ENCODE measurements at regions not wholly inside any gene's neighbourhood (a gene's known extent, or its start where the extent isn't known, plus 50 kb on each side); places are given as distances from the start of the nearest gene placed in this dataset.

DNA sequence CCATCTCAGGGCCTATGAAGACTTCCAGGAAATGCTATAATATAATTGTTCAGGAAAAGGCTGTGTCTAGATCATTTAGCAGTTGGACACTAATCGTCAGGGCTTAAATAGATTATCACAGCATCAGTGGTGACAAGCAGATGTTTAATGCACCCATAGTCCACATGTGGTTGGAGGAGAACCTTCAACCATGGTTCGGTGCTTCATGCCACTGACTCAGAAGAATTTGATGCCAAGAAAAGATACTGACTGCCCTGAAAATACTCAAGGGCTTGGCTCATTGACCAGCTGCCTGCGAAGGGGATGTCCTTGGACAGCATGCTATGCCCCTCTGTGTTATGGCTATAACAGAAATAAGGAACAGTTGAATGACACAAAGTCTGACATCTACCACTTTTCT, 175.7 kb downstream of the HHIPL2 start:
- no peaks in the 10 kb centered on the region for H3K4me1 ChIP-seq
- no peak overlapping the region for H3K27ac ChIP-seq
- intact Hi-C loops (cut with DNase I; ENCODE audit: low total_unique reads): no loop called here
- H3K27me3 ChIP-seq: no peaks in the 10 kb centered on the region
- no peaks in the 10 kb centered on the region for H3K36me3 ChIP-seq
- H3K4me3 ChIP-seq: no peak overlapping the region
- DNase-seq: no peak
- TF ChIP-seq, protein P1, sequence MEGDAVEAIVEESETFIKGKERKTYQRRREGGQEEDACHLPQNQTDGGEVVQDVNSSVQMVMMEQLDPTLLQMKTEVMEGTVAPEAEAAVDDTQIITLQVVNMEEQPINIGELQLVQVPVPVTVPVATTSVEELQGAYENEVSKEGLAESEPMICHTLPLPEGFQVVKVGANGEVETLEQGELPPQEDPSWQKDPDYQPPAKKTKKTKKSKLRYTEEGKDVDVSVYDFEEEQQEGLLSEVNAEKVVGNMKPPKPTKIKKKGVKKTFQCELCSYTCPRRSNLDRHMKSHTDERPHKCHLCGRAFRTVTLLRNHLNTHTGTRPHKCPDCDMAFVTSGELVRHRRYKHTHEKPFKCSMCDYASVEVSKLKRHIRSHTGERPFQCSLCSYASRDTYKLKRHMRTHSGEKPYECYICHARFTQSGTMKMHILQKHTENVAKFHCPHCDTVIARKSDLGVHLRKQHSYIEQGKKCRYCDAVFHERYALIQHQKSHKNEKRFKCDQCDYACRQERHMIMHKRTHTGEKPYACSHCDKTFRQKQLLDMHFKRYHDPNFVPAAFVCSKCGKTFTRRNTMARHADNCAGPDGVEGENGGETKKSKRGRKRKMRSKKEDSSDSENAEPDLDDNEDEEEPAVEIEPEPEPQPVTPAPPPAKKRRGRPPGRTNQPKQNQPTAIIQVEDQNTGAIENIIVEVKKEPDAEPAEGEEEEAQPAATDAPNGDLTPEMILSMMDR (IDR thresholded peaks at IDR 0.05): no peak
- no peak for TF ChIP-seq POLR2A (IDR thresholded peaks at IDR 0.05)
- H3K9me3 ChIP-seq: no peaks in the 10 kb centered on the region

DNA sequence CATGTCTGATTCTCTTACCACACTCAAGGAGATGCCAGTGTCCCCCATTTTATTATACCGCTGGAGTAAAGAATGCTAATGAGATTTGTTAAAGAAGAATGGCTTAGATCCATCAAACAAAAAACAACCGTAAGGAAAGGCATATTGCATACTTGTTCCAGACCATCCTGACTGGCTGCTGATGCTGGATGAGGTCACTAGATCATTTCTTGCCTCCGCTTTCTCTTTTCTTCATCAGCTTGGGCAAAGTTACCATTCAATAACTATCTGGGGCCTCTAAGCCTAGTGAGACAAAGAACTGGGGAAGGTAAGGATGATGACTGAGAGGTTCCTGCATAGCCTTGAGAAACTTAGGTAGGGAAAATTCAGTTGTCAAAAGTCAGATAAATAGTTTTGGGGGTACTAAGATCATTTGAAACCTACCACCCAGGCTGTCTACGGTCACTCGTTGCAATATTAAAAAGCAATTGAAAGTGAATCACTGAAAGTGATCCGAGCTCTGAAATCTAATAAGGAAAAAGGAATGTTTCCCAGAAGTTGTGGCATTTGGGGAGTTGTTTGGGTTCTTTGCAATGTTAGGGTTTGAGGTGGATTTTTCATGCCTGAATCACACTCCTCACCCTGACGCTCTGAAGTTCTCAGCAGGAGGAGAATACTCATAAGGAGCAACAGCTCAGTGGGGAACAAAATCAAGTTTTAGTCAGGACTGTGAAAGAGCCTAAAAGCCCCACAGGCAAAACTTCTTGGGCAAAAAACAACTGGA, 176.8 kb downstream of the HHIPL2 start:
- H3K9me3 ChIP-seq: no peaks in the 10 kb centered on the region
- intact Hi-C loops (cut with DNase I; ENCODE audit: low total_unique reads): no loop called here
- TF ChIP-seq POLR2A (IDR thresholded peaks at IDR 0.05): no peak
- TF ChIP-seq, protein P1 (IDR thresholded peaks at IDR 0.05): no peak
- no peaks in the 10 kb centered on the region for H3K27me3 ChIP-seq
- no peak for DNase-seq
- H3K36me3 ChIP-seq: no peaks in the 10 kb centered on the region
- no peak overlapping the region for H3K4me3 ChIP-seq
- H3K27ac ChIP-seq: no peak overlapping the region
- H3K4me1 ChIP-seq: no peaks in the 10 kb centered on the region

DNA sequence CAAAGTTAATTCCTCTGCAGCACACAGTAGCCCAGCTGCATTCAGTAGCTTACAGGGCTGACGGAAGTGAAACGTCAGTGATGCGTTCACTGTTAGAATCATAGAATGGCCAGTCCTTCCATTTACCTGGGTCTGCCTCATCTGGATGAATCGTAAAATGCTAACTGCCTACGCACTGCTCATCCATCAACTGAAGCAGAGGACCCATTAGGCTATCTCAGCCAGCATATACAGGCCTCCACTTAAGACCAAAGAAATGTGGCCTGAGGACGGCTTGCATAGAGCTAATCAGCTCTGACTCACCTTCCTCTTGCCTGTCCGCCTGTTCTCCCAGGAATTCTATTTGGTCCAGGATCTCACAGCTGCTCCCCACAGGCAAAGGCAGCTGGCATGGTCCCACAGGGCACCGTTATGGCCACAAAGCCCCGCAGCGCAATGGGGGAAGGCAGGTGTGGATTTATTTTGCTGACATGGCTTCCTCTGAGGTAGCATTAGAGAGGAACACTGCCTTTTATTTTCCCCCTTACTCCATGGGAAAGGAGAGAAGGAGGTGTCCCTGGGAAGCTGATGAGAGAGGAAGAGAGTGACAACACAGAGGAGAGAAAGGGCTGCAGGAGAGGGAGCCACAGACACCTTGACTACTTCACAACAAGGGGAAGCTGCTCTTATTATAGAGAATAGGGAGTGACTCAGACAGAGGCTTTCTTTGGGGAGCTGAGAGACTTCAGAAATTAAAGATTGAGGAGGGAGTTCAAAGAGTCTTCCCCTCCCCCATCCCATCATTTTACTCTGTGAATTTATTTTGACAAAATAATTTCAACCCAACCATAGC, 177.6 kb downstream of the HHIPL2 start:
- intact Hi-C loops (cut with DNase I; ENCODE audit: low total_unique reads): no loop called here

DNA sequence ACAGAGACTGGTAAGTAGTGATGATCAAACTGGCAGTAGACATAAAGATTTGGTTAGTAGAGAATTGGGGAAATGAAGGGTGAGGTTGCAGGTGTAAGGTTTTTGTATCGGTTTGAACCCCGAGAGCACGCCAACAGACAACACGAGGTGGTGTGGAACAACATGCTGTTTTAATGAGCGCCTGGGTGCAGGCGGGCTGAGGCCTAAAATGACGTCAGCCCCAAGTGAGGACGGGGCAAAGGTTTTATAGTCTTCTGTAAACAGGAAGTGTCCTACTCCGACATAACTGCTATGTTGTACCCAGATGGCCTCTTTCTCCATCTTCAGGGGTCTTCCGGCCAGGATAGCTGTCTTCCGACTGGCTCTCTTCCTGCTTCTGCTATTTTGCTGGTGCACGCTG, 178.8 kb downstream of the HHIPL2 start:
- no peak for DNase-seq
- H3K4me3 ChIP-seq: no peak overlapping the region
- H3K36me3 ChIP-seq: no peaks in the 10 kb centered on the region
- no peaks in the 10 kb centered on the region for H3K27me3 ChIP-seq
- H3K4me1 ChIP-seq: no peaks in the 10 kb centered on the region
- TF ChIP-seq, protein P1 (IDR thresholded peaks at IDR 0.05): no peak
- no peak for TF ChIP-seq POLR2A (IDR thresholded peaks at IDR 0.05)
- H3K27ac ChIP-seq: no peak overlapping the region
- no peaks in the 10 kb centered on the region for H3K9me3 ChIP-seq
- intact Hi-C loops (cut with DNase I; ENCODE audit: low total_unique reads): no loop called here

More for the DNA sequence above, 177.6 kb downstream of the HHIPL2 start:
- H3K4me1 ChIP-seq: no peaks in the 10 kb centered on the region
- H3K36me3 ChIP-seq: no peaks in the 10 kb centered on the region
- TF ChIP-seq, protein P1 (IDR thresholded peaks at IDR 0.05): no peak
- no peak for TF ChIP-seq POLR2A (IDR thresholded peaks at IDR 0.05)
- no peaks in the 10 kb centered on the region for H3K27me3 ChIP-seq
- no peak overlapping the region for H3K27ac ChIP-seq
- no peaks in the 10 kb centered on the region for H3K9me3 ChIP-seq
- no peak for DNase-seq
- no peak overlapping the region for H3K4me3 ChIP-seq

DNA sequence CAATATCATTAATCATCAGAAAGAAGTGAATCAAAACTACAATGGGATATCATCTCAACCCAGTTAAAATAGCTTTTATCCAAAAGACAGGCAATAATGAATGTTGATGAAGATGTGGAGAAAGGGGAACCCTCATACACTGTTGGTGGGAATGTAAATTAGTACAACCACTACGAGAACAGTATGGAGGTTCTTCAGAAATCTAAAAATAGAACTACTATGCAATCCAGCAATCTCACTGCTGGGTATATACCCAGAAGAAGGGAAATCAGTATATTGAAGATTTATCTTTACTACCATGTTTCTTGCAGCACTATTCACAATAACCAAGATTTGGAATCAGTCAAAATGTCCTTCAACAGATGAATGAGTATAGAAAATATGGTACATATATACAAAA, 189.8 kb downstream of the HHIPL2 start:
- Histone ChIP-seq H3K4me1 (no peaks in the 10 kb centered on the region), H3K4me3 (no peak overlapping the region), H3K36me3 (no peaks in the 10 kb centered on the region), H3K27ac (no peak overlapping the region), H3K27me3 (no peaks in the 10 kb centered on the region), H3K9me3 (no peaks in the 10 kb centered on the region)
- intact Hi-C loops (cut with DNase I; ENCODE audit: low total_unique reads): no loop called here
- TF ChIP-seq POLR2A (IDR thresholded peaks at IDR 0.05): no peak
- TF ChIP-seq, protein P1 (IDR thresholded peaks at IDR 0.05): no peak
- DNase-seq: no peak

All from uterus (tissue), 3 donors.